Thoracic aorta (tissue), 2 donors: ENCODE measurements at regions not wholly inside any gene's neighbourhood (a gene's known extent, or its start where the extent isn't known, plus 50 kb on each side); places are given as distances from the start of the nearest gene placed in this dataset.

Source experiments
- ATAC-seq: fragments of 150-250 bp; one replicate; pipeline ENCODE4 v1.8.0; 2017; ENCODE audit warnings: low read depth; ENCODE audit not compliant: insufficient number of reproducible peaks, low FRiP score
- DNase-seq: peaks from one replicate; pipeline ENCODE4 v3.0.0-alpha.2; 2020; ENCODE audit warnings: low spot score
- H3K27ac ChIP-seq, 2 donors: fragments of 200-600 bp; sonication (generic); 1 replicate in 1 of 2; 2 replicates in 1 of 2; pipeline ENCODE4 v1.5.1; 2016; ENCODE audit warnings: mild to moderate bottlenecking in 2 of 2, moderate library complexity in 2 of 2
- H3K27me3 ChIP-seq: fragments of 200-600 bp; sonication (generic); replicated peaks from 2 replicates; pipeline ENCODE4 v1.6.0; 2016; ENCODE audit warnings: mild to moderate bottlenecking; ENCODE audit not compliant: insufficient read depth
- H3K36me3 ChIP-seq: fragments of 200-600 bp; sonication (generic); one replicate; pipeline ENCODE4 v1.5.1; 2016
- H3K4me1 ChIP-seq, 2 donors: fragments of 200-600 bp; sonication (generic); 1 replicate in 1 of 2; 2 replicates in 1 of 2; pipeline versions ENCODE4 v1.5.1 to v1.6.0; 2016; ENCODE audit warnings: low read depth in 2 of 2, mild to moderate bottlenecking in 1 of 2; ENCODE audit not compliant: control insufficient read depth in 1 of 2
- H3K4me3 ChIP-seq: fragments of 200-600 bp; sonication (generic); 2 replicates; pipeline ENCODE4 v1.5.1; 2016; ENCODE audit warnings: mild to moderate bottlenecking
- H3K9me3 ChIP-seq: fragments of 200-600 bp; sonication (generic); 2 replicates; pipeline ENCODE4 v1.5.1; 2016
- CTCF ChIP-seq: fragments of 200-600 bp; sonication (generic); IDR thresholded peaks from one replicate; pipeline ENCODE4 v1.5.1; 2019; ENCODE audit warnings: antibody characterized with exemption

- H3K9me3 ChIP-seq: no peaks in the 10 kb centered on the region
- no peak for ATAC-seq
- H3K4me1 ChIP-seq: no peaks in the 10 kb centered on the region
- no peaks in the 10 kb centered on the region for H3K36me3 ChIP-seq
- H3K27ac ChIP-seq: no peak overlapping the region
- H3K4me3 ChIP-seq: no peak overlapping the region
- no peak for TF ChIP-seq CTCF
- no peak for DNase-seq
- H3K27me3 ChIP-seq: no peaks in the 10 kb centered on the region
Observed at GRCh38 chr3:3366386-3366785, 186.9 kb upstream of the CRBN start.

- Histone ChIP-seq H3K9me3 (no peaks in the 10 kb centered on the region), H3K4me1 (no peaks in the 10 kb centered on the region), H3K27ac (no peak overlapping the region), H3K27me3 (no peaks in the 10 kb centered on the region), H3K4me3 (no peak overlapping the region), H3K36me3 (no peaks in the 10 kb centered on the region)
- ATAC-seq (no peak), DNase-seq (no peak)
- no peak for TF ChIP-seq CTCF
Observed at GRCh38 chr3:3365716-3366115, 186.2 kb upstream of the CRBN start.

GRCh38 chr3:3356846-3357245, 177.4 kb upstream of the CRBN start:
- Histone ChIP-seq H3K36me3 (no peaks in the 10 kb centered on the region), H3K4me3 (no peak overlapping the region), H3K4me1 (peaks cover 0 to 44% of the 10 kb centered on the region in 2 donors), H3K27ac (no peak overlapping the region), H3K27me3 (no peaks in the 10 kb centered on the region), H3K9me3 (no peaks in the 10 kb centered on the region)
- no peak for DNase-seq
- no peak for ATAC-seq
- TF ChIP-seq CTCF: no peak

- H3K27me3 ChIP-seq: no peaks in the 10 kb centered on the region
- H3K9me3 ChIP-seq: no peaks in the 10 kb centered on the region
- no peak overlapping the region for H3K27ac ChIP-seq
- ATAC-seq (no peak), DNase-seq (no peak)
- peaks cover 0 to 53% of the 10 kb centered on the region in 2 donors for H3K4me1 ChIP-seq
- no peak overlapping the region for H3K4me3 ChIP-seq
- TF ChIP-seq CTCF: no peak
- H3K36me3 ChIP-seq: no peaks in the 10 kb centered on the region
Observed at GRCh38 chr3:3355442-3355841, 176.0 kb upstream of the CRBN start.

- no peak for TF ChIP-seq CTCF
- Histone ChIP-seq H3K4me1 (peaks cover 0 to 53% of the 10 kb centered on the region in 2 donors), H3K27me3 (no peaks in the 10 kb centered on the region), H3K9me3 (no peaks in the 10 kb centered on the region), H3K36me3 (no peaks in the 10 kb centered on the region), H3K27ac (peak overlapping the region; percentile 6 to 47), H3K4me3 (no peak overlapping the region)
- ATAC-seq (no peak), DNase-seq (no peak)
Observed at GRCh38 chr3:3353153-3353552, 173.7 kb upstream of the CRBN start.
